ENCODE measurements at regions not wholly inside any gene's neighbourhood (a gene's known extent, or its start where the extent isn't known, plus 50 kb on each side); places are given as distances from the start of the nearest gene placed in this dataset.

DNA sequence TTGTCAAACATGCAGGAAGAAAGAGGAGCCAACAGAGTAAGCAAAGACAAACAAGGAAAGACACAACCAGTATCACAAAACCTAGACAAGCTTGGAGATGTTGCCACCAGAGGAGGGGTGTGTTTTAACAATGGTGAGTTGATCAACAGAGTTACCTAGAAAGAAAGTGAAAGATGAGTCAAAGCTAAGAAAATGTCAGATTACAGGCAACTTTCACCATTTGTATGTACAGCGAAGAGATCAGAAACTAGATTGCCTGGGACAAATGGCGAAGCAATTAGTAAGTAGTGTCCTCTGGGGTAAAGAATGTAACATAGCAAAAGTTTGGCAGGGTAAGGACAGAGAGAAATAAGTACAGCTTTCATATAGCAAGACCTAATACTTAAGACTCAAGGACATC lies 51.6 kb upstream of the POU3F2 start:
- TF ChIP-seq, protein P1, sequence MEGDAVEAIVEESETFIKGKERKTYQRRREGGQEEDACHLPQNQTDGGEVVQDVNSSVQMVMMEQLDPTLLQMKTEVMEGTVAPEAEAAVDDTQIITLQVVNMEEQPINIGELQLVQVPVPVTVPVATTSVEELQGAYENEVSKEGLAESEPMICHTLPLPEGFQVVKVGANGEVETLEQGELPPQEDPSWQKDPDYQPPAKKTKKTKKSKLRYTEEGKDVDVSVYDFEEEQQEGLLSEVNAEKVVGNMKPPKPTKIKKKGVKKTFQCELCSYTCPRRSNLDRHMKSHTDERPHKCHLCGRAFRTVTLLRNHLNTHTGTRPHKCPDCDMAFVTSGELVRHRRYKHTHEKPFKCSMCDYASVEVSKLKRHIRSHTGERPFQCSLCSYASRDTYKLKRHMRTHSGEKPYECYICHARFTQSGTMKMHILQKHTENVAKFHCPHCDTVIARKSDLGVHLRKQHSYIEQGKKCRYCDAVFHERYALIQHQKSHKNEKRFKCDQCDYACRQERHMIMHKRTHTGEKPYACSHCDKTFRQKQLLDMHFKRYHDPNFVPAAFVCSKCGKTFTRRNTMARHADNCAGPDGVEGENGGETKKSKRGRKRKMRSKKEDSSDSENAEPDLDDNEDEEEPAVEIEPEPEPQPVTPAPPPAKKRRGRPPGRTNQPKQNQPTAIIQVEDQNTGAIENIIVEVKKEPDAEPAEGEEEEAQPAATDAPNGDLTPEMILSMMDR (IDR thresholded peaks at IDR 0.05; ENCODE audit: control extremely low read depth in 1 of 3, insufficient read depth in 1 of 3, low read depth in 1 of 3, low read length in 3 of 3): no peak
- TF ChIP-seq POLR2AphosphoS5 (IDR thresholded peaks at IDR 0.05; ENCODE audit: low read depth, low read length) (no peak), NANOG (IDR thresholded peaks at IDR 0.05; ENCODE audit: insufficient read depth, low read depth, low read length, poor library complexity, severe bottlenecking) (no peak), CEBPB (IDR thresholded peaks at IDR 0.05; ENCODE audit: low read depth, low read length) (no peak), EZH2 (IDR thresholded peaks at IDR 0.05; ENCODE audit: low read depth, low read length, severe bottlenecking) (no peak), RAD21 (IDR thresholded peaks at IDR 0.05 in 1 of 2, conservative IDR thresholded peaks at IDR 0.05 in 1 of 2; ENCODE audit: low read depth in 2 of 2, low read length in 2 of 2) (no peak), POLR2A (IDR thresholded peaks at IDR 0.05; ENCODE audit: control extremely low read depth in 1 of 2, low read depth in 2 of 2, low read length in 2 of 2) (no peak), JUND (IDR thresholded peaks at IDR 0.05; ENCODE audit: low read length) (no peak), PHF8 (conservative IDR thresholded peaks at IDR 0.05; ENCODE audit: low read depth, low read length) (no peak)
